ENCODE measurements at regions not wholly inside any gene's neighbourhood (a gene's known extent, or its start where the extent isn't known, plus 50 kb on each side); places are given as distances from the start of the nearest gene placed in this dataset.

DNA sequence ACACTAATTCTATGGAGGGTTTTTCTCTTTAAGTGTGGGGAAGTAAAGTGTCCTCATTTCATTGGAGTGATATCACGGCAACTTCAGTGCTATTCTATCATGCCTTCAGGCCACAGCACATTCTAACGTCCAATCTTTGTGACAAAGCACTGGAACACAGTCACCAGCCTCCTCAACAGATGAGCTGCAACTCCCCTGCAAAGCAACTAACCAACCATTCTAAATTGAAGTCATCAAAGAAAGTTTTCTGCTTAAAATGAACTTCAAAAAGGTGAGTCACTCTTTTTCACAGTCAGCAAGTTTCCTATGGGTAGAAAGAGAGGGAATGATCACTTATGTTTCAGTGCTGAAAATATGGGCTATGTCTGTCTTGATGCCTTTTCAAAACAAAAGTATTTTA, 190.8 kb downstream of the ELAVL2 start:
- FAIRE-seq = no peak
- Histone ChIP-seq H3K4me1 (ENCODE audit: control insufficient read depth in 3 of 3, insufficient read depth in 2 of 3, low read depth in 1 of 3, low read length in 2 of 3) (no peaks in the 10 kb centered on the region), H3K36me3 (ENCODE audit: control insufficient read depth in 3 of 3, insufficient read depth in 2 of 3, low read depth in 1 of 3, low read length in 3 of 3) (no peaks in the 10 kb centered on the region), H3K4me3 (ENCODE audit: low read depth in 1 of 3, low read length in 3 of 3) (no peak overlapping the region), H3K27ac (ENCODE audit: low read depth in 1 of 3, low read length in 2 of 3) (no peak overlapping the region), H3K9me3 (ENCODE audit: control insufficient read depth in 2 of 2, insufficient read depth in 1 of 2, low read depth in 1 of 2, low read length in 1 of 2) (no peaks in the 10 kb centered on the region), H3K27me3 (ENCODE audit: control insufficient read depth in 3 of 3, insufficient read depth in 3 of 3, low read length in 3 of 3) (no peaks in the 10 kb centered on the region)
- no peak for DNase-seq
- WGBS, 3 donors = 56 to 79% (median 71%) methylated on average over 2 of the region's 2 CpGs

DNA sequence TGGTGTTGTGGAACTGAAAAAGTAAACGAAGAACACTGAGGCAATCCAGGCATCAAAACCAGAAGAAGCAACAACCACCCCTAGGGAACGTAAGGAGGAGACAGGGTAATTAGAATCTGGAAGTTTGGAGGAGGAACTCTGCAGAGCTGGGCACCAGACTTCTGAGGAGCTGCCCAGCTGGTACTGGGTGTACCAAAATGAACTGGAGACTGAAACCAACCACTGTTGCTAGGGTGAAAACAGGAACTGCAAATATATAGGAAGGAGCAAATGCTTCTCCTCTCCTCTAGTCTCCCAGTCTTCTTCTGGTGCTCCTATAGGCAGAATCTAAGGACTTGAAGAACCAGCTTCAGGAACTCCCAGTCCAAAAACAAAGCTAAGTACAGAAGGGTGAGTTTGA, 189.8 kb downstream of the ELAVL2 start:
- DNase-seq (no peak), FAIRE-seq (no peak)
- H3K4me3 ChIP-seq (ENCODE audit: low read depth in 1 of 3, low read length in 3 of 3) = no peak overlapping the region
- no peaks in the 10 kb centered on the region for H3K9me3 ChIP-seq (ENCODE audit: control insufficient read depth in 2 of 2, insufficient read depth in 1 of 2, low read depth in 1 of 2, low read length in 1 of 2)
- H3K4me1 ChIP-seq (ENCODE audit: control insufficient read depth in 3 of 3, insufficient read depth in 2 of 3, low read depth in 1 of 3, low read length in 2 of 3) = no peaks in the 10 kb centered on the region
- H3K27ac ChIP-seq (ENCODE audit: low read depth in 1 of 3, low read length in 2 of 3) = no peak overlapping the region
- H3K36me3 ChIP-seq (ENCODE audit: control insufficient read depth in 3 of 3, insufficient read depth in 2 of 3, low read depth in 1 of 3, low read length in 3 of 3) = no peaks in the 10 kb centered on the region
- H3K27me3 ChIP-seq (ENCODE audit: control insufficient read depth in 3 of 3, insufficient read depth in 3 of 3, low read length in 3 of 3) = no peaks in the 10 kb centered on the region
- 59 to 64% (median 60%) methylated on average over 2 of the region's 2 CpGs for WGBS, 3 donors

DNA sequence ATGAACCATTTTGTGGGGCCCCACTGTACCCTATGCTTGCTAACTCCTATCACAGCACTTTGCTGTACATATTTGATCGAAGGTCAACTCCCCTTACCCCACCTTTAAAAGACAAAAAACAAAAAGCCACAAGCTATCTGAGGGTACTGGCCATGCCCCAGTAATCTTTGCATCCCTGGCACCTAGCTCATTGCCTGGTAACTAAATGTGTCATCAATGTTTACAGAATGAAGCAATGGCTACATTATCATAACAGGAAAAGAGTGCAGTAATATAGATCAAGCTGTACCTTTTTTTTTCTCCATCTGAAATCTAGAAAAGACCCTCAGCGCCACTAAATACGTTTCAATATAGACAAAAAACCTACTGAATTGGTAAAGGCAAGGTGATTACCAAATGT, 188.0 kb downstream of the ELAVL2 start:
- WGBS, 3 donors = 65 to 79% (median 68%) methylated on average over 3 of the region's 3 CpGs
- H3K27ac ChIP-seq (ENCODE audit: low read depth in 1 of 3, low read length in 2 of 3) = no peak overlapping the region
- H3K4me1 ChIP-seq (ENCODE audit: control insufficient read depth in 3 of 3, insufficient read depth in 2 of 3, low read depth in 1 of 3, low read length in 2 of 3) = no peaks in the 10 kb centered on the region
- H3K4me3 ChIP-seq (ENCODE audit: low read depth in 1 of 3, low read length in 3 of 3) = no peak overlapping the region
- DNase-seq = no peak
- no peaks in the 10 kb centered on the region for H3K36me3 ChIP-seq (ENCODE audit: control insufficient read depth in 3 of 3, insufficient read depth in 2 of 3, low read depth in 1 of 3, low read length in 3 of 3)
- no peaks in the 10 kb centered on the region for H3K9me3 ChIP-seq (ENCODE audit: control insufficient read depth in 2 of 2, insufficient read depth in 1 of 2, low read depth in 1 of 2, low read length in 1 of 2)
- FAIRE-seq = no peak
- no peaks in the 10 kb centered on the region for H3K27me3 ChIP-seq (ENCODE audit: control insufficient read depth in 3 of 3, insufficient read depth in 3 of 3, low read length in 3 of 3)

DNA sequence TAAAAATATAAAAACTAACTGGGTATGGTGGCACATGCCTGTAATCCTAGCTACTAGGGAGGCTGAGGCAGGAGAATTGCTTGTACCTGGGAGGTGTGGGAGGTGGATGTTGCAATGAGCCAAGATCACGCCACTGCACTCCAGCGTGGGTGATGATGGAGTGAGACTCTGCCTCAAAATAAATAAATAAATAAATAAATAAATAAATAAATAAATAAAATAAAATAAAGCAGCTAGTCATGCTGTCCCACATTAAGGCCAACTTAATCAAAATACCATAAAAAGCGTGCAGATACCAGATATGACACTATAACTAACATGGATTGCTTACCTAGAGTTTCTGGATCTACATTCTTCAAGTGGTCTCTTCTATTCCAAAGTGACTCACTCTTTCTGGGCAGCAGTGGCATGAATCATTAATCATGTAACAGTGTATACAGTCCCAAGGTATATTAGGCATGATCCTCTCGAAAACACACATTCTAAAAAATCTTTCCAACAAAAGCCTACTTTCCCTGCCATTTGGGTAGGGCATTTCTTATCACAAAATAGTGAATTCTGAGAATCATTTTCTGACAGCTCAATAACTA, 187.1 kb downstream of the ELAVL2 start:
- Histone ChIP-seq H3K27ac (ENCODE audit: low read depth in 1 of 3, low read length in 2 of 3) (no peak overlapping the region), H3K36me3 (ENCODE audit: control insufficient read depth in 3 of 3, insufficient read depth in 2 of 3, low read depth in 1 of 3, low read length in 3 of 3) (no peaks in the 10 kb centered on the region), H3K9me3 (ENCODE audit: control insufficient read depth in 2 of 2, insufficient read depth in 1 of 2, low read depth in 1 of 2, low read length in 1 of 2) (no peaks in the 10 kb centered on the region), H3K4me3 (ENCODE audit: low read depth in 1 of 3, low read length in 3 of 3) (no peak overlapping the region), H3K27me3 (ENCODE audit: control insufficient read depth in 3 of 3, insufficient read depth in 3 of 3, low read length in 3 of 3) (no peaks in the 10 kb centered on the region), H3K4me1 (ENCODE audit: control insufficient read depth in 3 of 3, insufficient read depth in 2 of 3, low read depth in 1 of 3, low read length in 2 of 3) (no peaks in the 10 kb centered on the region)
- WGBS, 3 donors = 83 to 87% (median 86%) methylated on average over 4 of the region's 4 CpGs
- no peak for DNase-seq
- FAIRE-seq = no peak
